Liver (tissue), 8 donors: ENCODE measurements at regions not wholly inside any gene's neighbourhood (a gene's known extent, or its start where the extent isn't known, plus 50 kb on each side); places are given as distances from the start of the nearest gene placed in this dataset.

Source experiments
- DNase-seq: peaks from one replicate; pipeline ENCODE4 v3.0.0-alpha.2; 2017; ENCODE audit warnings: low spot score
- H3K27ac ChIP-seq, 2 donors: one replicate each; pipeline ENCODE4 v1.7.0; 2013; ENCODE audit warnings: inconsistent platforms in 2 of 2, low read length in 2 of 2, control low read depth in 1 of 2, low read depth in 1 of 2, mild to moderate bottlenecking in 1 of 2
- H3K27me3 ChIP-seq, 4 donors: one replicate each; pipeline versions ENCODE4 v1.6.1 to v1.7.0; 2013; ENCODE audit warnings: low read length in 3 of 4, inconsistent platforms in 1 of 4, mild to moderate bottlenecking in 1 of 4, moderate library complexity in 1 of 4; ENCODE audit not compliant: control insufficient read depth in 4 of 4, insufficient read depth in 4 of 4
- H3K36me3 ChIP-seq, 4 donors: one replicate each; pipeline versions ENCODE4 v1.6.1 to v1.7.0; 2013; ENCODE audit warnings: low read length in 3 of 4, mild to moderate bottlenecking in 3 of 4, low read depth in 1 of 4, moderate library complexity in 1 of 4; ENCODE audit not compliant: control insufficient read depth in 4 of 4, insufficient read depth in 3 of 4
- H3K4me1 ChIP-seq, 4 donors: one replicate each; pipeline versions ENCODE4 v1.6.1 to v1.7.0; 2013; ENCODE audit warnings: low read length in 3 of 4, mild to moderate bottlenecking in 3 of 4, moderate library complexity in 1 of 4; ENCODE audit not compliant: control insufficient read depth in 4 of 4, insufficient read depth in 4 of 4
- H3K4me3 ChIP-seq, 3 donors: one replicate each; pipeline versions ENCODE4 v1.6.1 to v1.7.0; 2013; ENCODE audit warnings: low read length in 3 of 3, control low read depth in 1 of 3, low read depth in 1 of 3, mild to moderate bottlenecking in 1 of 3
- H3K9ac ChIP-seq, 2 donors: one replicate each; pipeline ENCODE4 v1.7.0; 2013; ENCODE audit warnings: low read length in 2 of 2, mild to moderate bottlenecking in 2 of 2, moderate library complexity in 2 of 2, control low read depth in 1 of 2, low read depth in 1 of 2
- H3K9me3 ChIP-seq, 4 donors: one replicate each; pipeline versions ENCODE4 v1.6.1 to v1.7.0; 2013; ENCODE audit warnings: low read length in 3 of 4; ENCODE audit not compliant: control insufficient read depth in 4 of 4
- EGR1 ChIP-seq, 2 donors: IDR thresholded peaks; 2 replicates each; pipeline ENCODE4 v1.6.1; 2016 to 2018; ENCODE audit warnings: antibody characterized with exemption in 2 of 2, low read depth in 2 of 2
- FOXA1 ChIP-seq: IDR thresholded peaks from 2 replicates; pipeline ENCODE4 v1.6.1; 2016; ENCODE audit warnings: antibody characterized with exemption
- FOXA2 ChIP-seq: IDR thresholded peaks from 2 replicates; pipeline ENCODE4 v1.6.1; 2016; ENCODE audit warnings: antibody characterized with exemption
- GABPA ChIP-seq, 2 donors: IDR thresholded peaks in 1 of 2; conservative IDR thresholded peaks in 1 of 2; 2 replicates each; pipeline ENCODE4 v1.6.1; 2016; ENCODE audit warnings: antibody characterized with exemption in 2 of 2, mild to moderate bottlenecking in 1 of 2, moderate library complexity in 1 of 2
- HNF4A ChIP-seq, 2 donors: conservative IDR thresholded peaks; 2 replicates each; pipeline ENCODE4 v1.6.1; 2016; ENCODE audit warnings: antibody characterized with exemption in 2 of 2, mild to moderate bottlenecking in 2 of 2
- HNF4G ChIP-seq: IDR thresholded peaks from 2 replicates; pipeline ENCODE4 v1.6.1; 2016; ENCODE audit warnings: antibody characterized with exemption
- JUND ChIP-seq, 2 donors: IDR thresholded peaks; 2 replicates each; pipeline ENCODE4 v1.6.1; 2016; ENCODE audit warnings: antibody characterized with exemption in 2 of 2
- NR2F2 ChIP-seq: IDR thresholded peaks from 2 replicates; pipeline ENCODE4 v1.6.1; 2016; ENCODE audit warnings: antibody characterized with exemption
- RAD21 ChIP-seq, 2 donors: IDR thresholded peaks; 2 replicates each; pipeline ENCODE4 v1.6.1; 2016; ENCODE audit warnings: antibody characterized with exemption in 2 of 2, mild to moderate bottlenecking in 2 of 2
- RXRA ChIP-seq, 2 donors: IDR thresholded peaks; 2 replicates each; pipeline ENCODE4 v1.6.1; 2017 to 2018; ENCODE audit warnings: antibody characterized with exemption in 2 of 2, mild to moderate bottlenecking in 1 of 2
- SP1 ChIP-seq: IDR thresholded peaks from 2 replicates; pipeline ENCODE4 v1.6.1; 2018; ENCODE audit warnings: antibody characterized with exemption, mild to moderate bottlenecking
- TAF1 ChIP-seq: conservative IDR thresholded peaks from 2 replicates; pipeline ENCODE4 v1.6.1; 2016; ENCODE audit warnings: antibody characterized with exemption, mild to moderate bottlenecking
- YY1 ChIP-seq: IDR thresholded peaks from 2 replicates; pipeline ENCODE4 v1.6.1; 2016; ENCODE audit warnings: antibody characterized with exemption, mild to moderate bottlenecking
- WGBS: extraction: QIAGEN DNeasy Blood & Tissue Kit; methylation state at CpG from one replicate; pipeline ENCODE4 v1.1.7; 2013; 5-methylcytosine and 5-hydroxymethylcytosine counted together
- TF ChIP-seq, protein P1 (sequence below): IDR thresholded peaks from 2 replicates; pipeline ENCODE4 v1.6.1; 2016; ENCODE audit warnings: antibody characterized with exemption
- TF ChIP-seq, protein P2 (sequence below): IDR thresholded peaks from 2 replicates; pipeline ENCODE4 v1.6.1; 2016; ENCODE audit warnings: antibody characterized with exemption
- TF ChIP-seq, protein P3 (sequence below): IDR thresholded peaks from 2 replicates; pipeline ENCODE4 v1.6.1; 2016; ENCODE audit warnings: antibody characterized with exemption
- TF ChIP-seq, protein P4 (sequence below): IDR thresholded peaks from 2 replicates; pipeline ENCODE4 v1.6.1; 2016; ENCODE audit warnings: antibody characterized with exemption, mild to moderate bottlenecking
- TF ChIP-seq, protein P5 (sequence below): fragments of 150-350 bp; IDR thresholded peaks from 2 replicates; pipeline ENCODE4 v1.5.1; 2017; ENCODE audit warnings: improper control_type of control experiment, low read depth, low read length; ENCODE audit not compliant: missing input control
- donor health status: healthy.
- donor health status: healthy.
- donor health status: healthy.
- donor health status: healthy.
- donor health status: healthy.

DNA sequence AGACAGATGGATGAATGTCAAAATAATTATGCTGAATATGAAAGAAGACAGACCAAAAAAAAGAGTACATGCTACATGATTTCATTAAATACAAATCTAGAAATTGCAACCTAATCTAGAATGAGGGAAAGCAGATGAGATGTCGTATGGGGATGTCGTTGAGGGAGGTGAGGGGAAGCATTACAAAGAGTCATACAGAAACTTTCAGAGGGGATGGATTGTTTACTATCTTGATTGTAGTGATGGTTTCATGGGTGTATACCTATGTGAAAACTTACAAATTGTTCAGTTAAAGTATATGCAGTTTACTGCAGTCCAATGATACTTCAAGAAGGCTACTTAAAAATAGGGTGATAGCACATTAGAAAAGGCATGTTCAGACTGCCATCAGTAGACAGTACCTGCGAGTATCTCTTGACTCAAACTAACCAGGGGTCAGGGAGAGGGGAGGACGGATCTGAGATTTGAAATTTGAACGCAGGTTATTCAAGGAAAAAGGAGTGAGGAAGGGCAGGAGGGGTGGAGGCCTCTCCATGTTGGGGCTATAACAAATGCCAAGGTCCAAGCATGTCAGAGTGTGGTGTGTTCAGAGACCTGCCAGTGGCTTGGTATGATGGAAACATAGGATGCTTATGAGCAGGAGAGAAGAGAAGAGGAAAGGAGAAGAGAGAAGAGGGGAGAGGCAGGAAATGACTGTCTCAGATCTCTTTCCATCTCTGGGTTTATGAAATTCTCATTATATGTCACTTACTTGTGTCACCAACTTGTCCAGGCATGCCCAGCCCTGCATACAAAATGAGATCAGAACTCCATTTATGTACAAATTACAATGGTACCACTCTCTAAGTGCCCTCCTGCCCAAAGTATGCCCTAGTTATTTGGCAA, 257.3 kb upstream of the CXCR4 start:
- DNase-seq: no peak
- no peak overlapping the region for H3K27ac ChIP-seq
- H3K9ac ChIP-seq: no peak overlapping the region
- no peaks in the 10 kb centered on the region for H3K27me3 ChIP-seq
- no peak overlapping the region for H3K4me3 ChIP-seq
- 84% methylated on average over 5 of the region's 5 CpGs for WGBS
- no peaks in the 10 kb centered on the region for H3K4me1 ChIP-seq
- no peaks in the 10 kb centered on the region for H3K36me3 ChIP-seq
- H3K9me3 ChIP-seq: no peaks in the 10 kb centered on the region
- no peak for TF ChIP-seq FOXA1
- TF ChIP-seq RXRA (IDR thresholded peaks at IDR 0.05): no peak
- TF ChIP-seq TAF1: no peak
- no peak for TF ChIP-seq YY1

DNA sequence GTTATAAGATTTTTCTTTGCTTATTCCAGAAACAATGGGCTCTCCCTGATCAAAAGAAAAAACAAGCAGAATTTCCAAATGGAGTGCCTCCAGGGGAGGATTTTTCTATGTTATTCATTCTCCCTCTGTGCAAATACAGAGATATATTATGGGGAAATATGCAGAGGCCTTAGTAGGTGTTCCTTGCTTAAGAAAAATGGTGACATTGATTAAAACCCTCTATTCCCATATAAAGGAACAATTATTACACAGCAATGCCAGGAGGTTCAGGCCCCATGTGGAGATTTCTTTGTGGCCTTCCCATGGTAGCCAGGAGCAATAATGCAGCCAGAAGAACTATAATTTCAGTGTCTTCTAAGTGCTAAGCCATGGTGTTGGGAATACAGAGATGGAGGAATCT, 255.9 kb upstream of the CXCR4 start:
- Histone ChIP-seq H3K9me3 (no peaks in the 10 kb centered on the region), H3K36me3 (no peaks in the 10 kb centered on the region), H3K9ac (no peak overlapping the region), H3K4me1 (no peaks in the 10 kb centered on the region), H3K4me3 (no peak overlapping the region), H3K27me3 (no peaks in the 10 kb centered on the region), H3K27ac (no peak overlapping the region)
- DNase-seq: no peak
- TF ChIP-seq NR2F2: no peak
- TF ChIP-seq FOXA1: no peak
- TF ChIP-seq FOXA2: no peak
- TF ChIP-seq, protein P1, sequence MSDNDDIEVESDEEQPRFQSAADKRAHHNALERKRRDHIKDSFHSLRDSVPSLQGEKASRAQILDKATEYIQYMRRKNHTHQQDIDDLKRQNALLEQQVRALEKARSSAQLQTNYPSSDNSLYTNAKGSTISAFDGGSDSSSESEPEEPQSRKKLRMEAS: no peak
- TF ChIP-seq, protein P2, sequence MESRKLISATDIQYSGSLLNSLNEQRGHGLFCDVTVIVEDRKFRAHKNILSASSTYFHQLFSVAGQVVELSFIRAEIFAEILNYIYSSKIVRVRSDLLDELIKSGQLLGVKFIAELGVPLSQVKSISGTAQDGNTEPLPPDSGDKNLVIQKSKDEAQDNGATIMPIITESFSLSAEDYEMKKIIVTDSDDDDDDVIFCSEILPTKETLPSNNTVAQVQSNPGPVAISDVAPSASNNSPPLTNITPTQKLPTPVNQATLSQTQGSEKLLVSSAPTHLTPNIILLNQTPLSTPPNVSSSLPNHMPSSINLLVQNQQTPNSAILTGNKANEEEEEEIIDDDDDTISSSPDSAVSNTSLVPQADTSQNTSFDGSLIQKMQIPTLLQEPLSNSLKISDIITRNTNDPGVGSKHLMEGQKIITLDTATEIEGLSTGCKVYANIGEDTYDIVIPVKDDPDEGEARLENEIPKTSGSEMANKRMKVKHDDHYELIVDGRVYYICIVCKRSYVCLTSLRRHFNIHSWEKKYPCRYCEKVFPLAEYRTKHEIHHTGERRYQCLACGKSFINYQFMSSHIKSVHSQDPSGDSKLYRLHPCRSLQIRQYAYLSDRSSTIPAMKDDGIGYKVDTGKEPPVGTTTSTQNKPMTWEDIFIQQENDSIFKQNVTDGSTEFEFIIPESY: no peak
- no peak for TF ChIP-seq HNF4G
- TF ChIP-seq JUND (IDR thresholded peaks at IDR 0.05): no peak
- TF ChIP-seq, protein P3, sequence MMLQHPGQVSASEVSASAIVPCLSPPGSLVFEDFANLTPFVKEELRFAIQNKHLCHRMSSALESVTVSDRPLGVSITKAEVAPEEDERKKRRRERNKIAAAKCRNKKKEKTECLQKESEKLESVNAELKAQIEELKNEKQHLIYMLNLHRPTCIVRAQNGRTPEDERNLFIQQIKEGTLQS: no peak
- no peak for TF ChIP-seq SP1
- TF ChIP-seq RXRA (IDR thresholded peaks at IDR 0.05): no peak
- TF ChIP-seq GABPA (IDR thresholded peaks at IDR 0.05 in 1 of 2, conservative IDR thresholded peaks at IDR 0.05 in 1 of 2): no peak
- TF ChIP-seq, protein P4, sequence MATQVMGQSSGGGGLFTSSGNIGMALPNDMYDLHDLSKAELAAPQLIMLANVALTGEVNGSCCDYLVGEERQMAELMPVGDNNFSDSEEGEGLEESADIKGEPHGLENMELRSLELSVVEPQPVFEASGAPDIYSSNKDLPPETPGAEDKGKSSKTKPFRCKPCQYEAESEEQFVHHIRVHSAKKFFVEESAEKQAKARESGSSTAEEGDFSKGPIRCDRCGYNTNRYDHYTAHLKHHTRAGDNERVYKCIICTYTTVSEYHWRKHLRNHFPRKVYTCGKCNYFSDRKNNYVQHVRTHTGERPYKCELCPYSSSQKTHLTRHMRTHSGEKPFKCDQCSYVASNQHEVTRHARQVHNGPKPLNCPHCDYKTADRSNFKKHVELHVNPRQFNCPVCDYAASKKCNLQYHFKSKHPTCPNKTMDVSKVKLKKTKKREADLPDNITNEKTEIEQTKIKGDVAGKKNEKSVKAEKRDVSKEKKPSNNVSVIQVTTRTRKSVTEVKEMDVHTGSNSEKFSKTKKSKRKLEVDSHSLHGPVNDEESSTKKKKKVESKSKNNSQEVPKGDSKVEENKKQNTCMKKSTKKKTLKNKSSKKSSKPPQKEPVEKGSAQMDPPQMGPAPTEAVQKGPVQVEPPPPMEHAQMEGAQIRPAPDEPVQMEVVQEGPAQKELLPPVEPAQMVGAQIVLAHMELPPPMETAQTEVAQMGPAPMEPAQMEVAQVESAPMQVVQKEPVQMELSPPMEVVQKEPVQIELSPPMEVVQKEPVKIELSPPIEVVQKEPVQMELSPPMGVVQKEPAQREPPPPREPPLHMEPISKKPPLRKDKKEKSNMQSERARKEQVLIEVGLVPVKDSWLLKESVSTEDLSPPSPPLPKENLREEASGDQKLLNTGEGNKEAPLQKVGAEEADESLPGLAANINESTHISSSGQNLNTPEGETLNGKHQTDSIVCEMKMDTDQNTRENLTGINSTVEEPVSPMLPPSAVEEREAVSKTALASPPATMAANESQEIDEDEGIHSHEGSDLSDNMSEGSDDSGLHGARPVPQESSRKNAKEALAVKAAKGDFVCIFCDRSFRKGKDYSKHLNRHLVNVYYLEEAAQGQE: no peak
- no peak for TF ChIP-seq RAD21 (IDR thresholded peaks at IDR 0.05)
- TF ChIP-seq HNF4A (conservative IDR thresholded peaks at IDR 0.05): no peak
- no peak for TF ChIP-seq YY1
- TF ChIP-seq TAF1: no peak
- TF ChIP-seq, protein P5, sequence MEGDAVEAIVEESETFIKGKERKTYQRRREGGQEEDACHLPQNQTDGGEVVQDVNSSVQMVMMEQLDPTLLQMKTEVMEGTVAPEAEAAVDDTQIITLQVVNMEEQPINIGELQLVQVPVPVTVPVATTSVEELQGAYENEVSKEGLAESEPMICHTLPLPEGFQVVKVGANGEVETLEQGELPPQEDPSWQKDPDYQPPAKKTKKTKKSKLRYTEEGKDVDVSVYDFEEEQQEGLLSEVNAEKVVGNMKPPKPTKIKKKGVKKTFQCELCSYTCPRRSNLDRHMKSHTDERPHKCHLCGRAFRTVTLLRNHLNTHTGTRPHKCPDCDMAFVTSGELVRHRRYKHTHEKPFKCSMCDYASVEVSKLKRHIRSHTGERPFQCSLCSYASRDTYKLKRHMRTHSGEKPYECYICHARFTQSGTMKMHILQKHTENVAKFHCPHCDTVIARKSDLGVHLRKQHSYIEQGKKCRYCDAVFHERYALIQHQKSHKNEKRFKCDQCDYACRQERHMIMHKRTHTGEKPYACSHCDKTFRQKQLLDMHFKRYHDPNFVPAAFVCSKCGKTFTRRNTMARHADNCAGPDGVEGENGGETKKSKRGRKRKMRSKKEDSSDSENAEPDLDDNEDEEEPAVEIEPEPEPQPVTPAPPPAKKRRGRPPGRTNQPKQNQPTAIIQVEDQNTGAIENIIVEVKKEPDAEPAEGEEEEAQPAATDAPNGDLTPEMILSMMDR: no peak
- no peak for TF ChIP-seq EGR1 (IDR thresholded peaks at IDR 0.05; ENCODE audit: low read depth in 2 of 2)
